Stimulated activated CD8-positive, alpha-beta memory T cell treated with anti-CD3 and anti-CD28 coated beads, Interleukin-12 subunit alpha, Interleukin-12 subunit beta, amount 100 ng/mL, for 24 hours (primary cell): ENCODE measurements at regions not wholly inside any gene's neighbourhood (a gene's known extent, or its start where the extent isn't known, plus 50 kb on each side); places are given as distances from the start of the nearest gene placed in this dataset.

Experiments
- DNase-seq: peaks from one replicate; pipeline ENCODE4 v3.0.0-alpha.2; 2020; ENCODE audit errors: extremely low read depth

GRCh38 chr15:96218623-96219455 lies 111.7 kb upstream of the NR2F2 start:
- no peak for DNase-seq

GRCh38 chr15:96219681-96220080 lies 110.8 kb upstream of the NR2F2 start:
- DNase-seq = no peak

- no peak for DNase-seq
These were observed 109.8 kb upstream of the NR2F2 start for GRCh38 chr15:96220657-96221056.

- DNase-seq = no peak
These were observed 107.5 kb upstream of the NR2F2 start for GRCh38 chr15:96222981-96223380.

- DNase-seq = no peak
These were observed 106.6 kb upstream of the NR2F2 start for GRCh38 chr15:96223939-96224338.

GRCh38 chr15:96225642-96226259 lies 104.7 kb upstream of the NR2F2 start:
- no peak for DNase-seq

- no peak for DNase-seq
These were observed 99.8 kb upstream of the NR2F2 start for GRCh38 chr15:96230526-96231181.

GRCh38 chr15:96232335-96232734 lies 98.2 kb upstream of the NR2F2 start:
- DNase-seq = no peak

- DNase-seq = no peak
These were observed 96.2 kb upstream of the NR2F2 start for GRCh38 chr15:96234109-96234892.

- DNase-seq = no peak
These were observed 93.5 kb upstream of the NR2F2 start for GRCh38 chr15:96237002-96237401.

- no peak for DNase-seq
These were observed 87.7 kb upstream of the NR2F2 start for GRCh38 chr15:96242761-96243160.

GRCh38 chr15:96243701-96244100 lies 86.8 kb upstream of the NR2F2 start:
- no peak for DNase-seq

GRCh38 chr15:96245252-96245651 lies 85.2 kb upstream of the NR2F2 start:
- DNase-seq = no peak

- no peak for DNase-seq
These were observed 84.4 kb upstream of the NR2F2 start for GRCh38 chr15:96246057-96246456.

GRCh38 chr15:96247621-96248305 lies 82.7 kb upstream of the NR2F2 start:
- DNase-seq = no peak

- no peak for DNase-seq
These were observed 78.4 kb upstream of the NR2F2 start for GRCh38 chr15:96252148-96252547.

- DNase-seq = no peak
These were observed 77.3 kb upstream of the NR2F2 start for GRCh38 chr15:96253006-96253747.

- no peak for DNase-seq
These were observed 76.3 kb upstream of the NR2F2 start for GRCh38 chr15:96254173-96254572.

- DNase-seq = no peak
These were observed 74.9 kb upstream of the NR2F2 start for GRCh38 chr15:96255599-96255998.

GRCh38 chr15:96261575-96262034 lies 68.9 kb upstream of the NR2F2 start:
- DNase-seq = no peak

GRCh38 chr15:96262097-96262496 lies 68.4 kb upstream of the NR2F2 start:
- no peak for DNase-seq
